ENCODE measurements at regions not wholly inside any gene's neighbourhood (a gene's known extent, or its start where the extent isn't known, plus 50 kb on each side); places are given as distances from the start of the nearest gene placed in this dataset.
A peak's percentile ranks its signal among the peaks of the same experiment; 100 is the strongest.

DNA sequence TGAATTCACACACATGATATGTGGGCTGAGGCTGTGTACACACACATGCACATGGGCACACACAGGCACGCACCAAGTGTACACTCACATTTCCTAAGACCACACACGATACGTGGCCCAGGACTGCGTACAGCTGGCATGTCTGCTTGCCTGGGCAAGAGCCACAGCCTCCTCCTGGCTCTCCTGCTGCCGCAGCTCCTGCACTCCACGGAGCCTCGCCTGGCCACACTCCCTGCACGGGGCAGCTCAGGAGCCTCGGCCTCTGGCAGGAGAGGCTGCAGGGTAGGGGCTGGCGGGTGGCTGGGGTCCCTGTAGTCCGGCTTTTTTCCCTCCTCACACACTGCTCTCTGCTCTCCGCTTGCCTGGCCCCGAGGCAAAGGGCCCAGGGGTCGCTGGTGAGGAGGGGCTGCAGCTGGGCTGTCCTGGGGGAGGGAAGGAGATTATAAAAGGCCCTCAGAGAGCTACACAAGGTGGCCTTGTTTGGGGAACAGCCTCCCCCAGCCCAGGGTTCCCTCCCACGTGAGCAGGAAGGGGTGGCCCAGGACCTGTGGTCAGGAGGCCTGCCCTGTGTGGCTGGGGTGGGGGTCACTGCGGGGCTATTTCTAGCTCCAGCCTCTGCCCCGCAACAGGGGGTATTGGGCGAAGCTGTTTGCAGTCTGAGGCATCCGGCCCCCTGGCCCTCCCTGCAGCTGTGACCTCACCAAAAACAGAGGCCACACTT, 89.0 kb upstream of the SFSWAP start:
- POLR2A ChIA-PET (ENCODE audit: partially characterized antibody) = interaction anchor here (0.6 kb wide), 2 partner anchors 276 to 486 kb away, joined by 3 read pairs; no protein-coding TSS in a partner anchor
- no peaks in the 10 kb centered on the region for H3K79me1 ChIP-seq (ENCODE audit: low read depth, low read length)
- WGBS, 2 experiments (ENCODE audit: extremely low coverage in 1 of 2, insufficient coverage in 1 of 2, insufficient read length in 1 of 2, insufficient replicate concordance in 2 of 2, low coverage in 1 of 2, low lambda C conversion rate in 2 of 2, missing lambda C conversion rate in 1 of 2) = 70% methylated on average over 16 of the region's 19 CpGs; no CpG with 5 or more reads in 1 of the 2 experiments
- no peak overlapping the region for H3K56ac ChIP-seq (replicated peaks; ENCODE audit: insufficient read length, low read depth, low read length)
- peak overlapping the region; percentile 98 for H2AK5ac ChIP-seq (ENCODE audit: low read depth, low read length)
- CTCF ChIA-PET (ENCODE audit: partially characterized antibody) = interaction anchor here (0.7 to 2.0 kb wide), 8 partner anchors 12 to 794 kb away, joined by 3 to 5 read pairs (median 3); no protein-coding TSS in a partner anchor
- H2BK120ac ChIP-seq (replicated peaks; ENCODE audit: low read depth, low read length) = peak overlapping the region; percentile 95
- no peaks in the 10 kb centered on the region for H3K79me2 ChIP-seq (ENCODE audit: control insufficient read depth in 1 of 2, insufficient read depth in 2 of 2, low read length in 2 of 2)
- H3K4me1 ChIP-seq (replicated peaks in 1 of 4; ENCODE audit: control insufficient read depth in 3 of 4, insufficient read depth in 4 of 4, low read length in 3 of 4) = peaks cover 0 to 36% (median 21%) of the 10 kb centered on the region in 4 experiments; a peak in 6 of 7 replicates
- H3K14ac ChIP-seq (ENCODE audit: insufficient read length) = no peak overlapping the region
- H2BK15ac ChIP-seq (ENCODE audit: low read length) = peak overlapping the region; percentile 82
- peak overlapping the region; percentile 48 for H3K4ac ChIP-seq (replicated peaks; ENCODE audit: insufficient read length, low read depth, low read length)
- H4K20me1 ChIP-seq (replicated peaks in 1 of 2; ENCODE audit: control insufficient read depth in 1 of 2, insufficient read depth in 2 of 2, low read length in 2 of 2) = no peaks in the 10 kb centered on the region
- no peaks in the 10 kb centered on the region for H3K36me3 ChIP-seq (ENCODE audit: control insufficient read depth in 2 of 4, insufficient read depth in 4 of 4, low read length in 3 of 4)
- H3K18ac ChIP-seq (ENCODE audit: extremely low read depth, low read length) = peak overlapping the region; percentile 52
- DNase-seq (ENCODE audit: low read depth in 1 of 2, low spot score in 2 of 2) (no peak), FAIRE-seq (no peak)
- H2BK12ac ChIP-seq (ENCODE audit: low read depth, low read length) = peak overlapping the region; percentile 99; the same call in 1 of the 2 replicates
- H3K4me2 ChIP-seq (ENCODE audit: insufficient read depth in 1 of 2, low read depth in 2 of 2, low read length in 2 of 2) = 0 out of 4 replicates have a peak overlapping the region, but pooled peaks of 1 of the 2 experiments have one; percentile 18
- H3K27ac ChIP-seq (ENCODE audit: low read depth, low read length) = no peak overlapping the region
- H3K23me2 ChIP-seq (ENCODE audit: low read depth, low read length) = no peaks in the 10 kb centered on the region
- H2AFZ ChIP-seq (ENCODE audit: low read length) = no peak overlapping the region
- TF ChIP-seq, protein P1, sequence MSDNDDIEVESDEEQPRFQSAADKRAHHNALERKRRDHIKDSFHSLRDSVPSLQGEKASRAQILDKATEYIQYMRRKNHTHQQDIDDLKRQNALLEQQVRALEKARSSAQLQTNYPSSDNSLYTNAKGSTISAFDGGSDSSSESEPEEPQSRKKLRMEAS (IDR thresholded peaks at IDR 0.05) = 0 out of 2 replicates have a peak, but pooled peaks have one; percentile 12
- TF ChIP-seq TBP (IDR thresholded peaks at IDR 0.05; ENCODE audit: low read depth, low read length) = no peak
- H4K8ac ChIP-seq (ENCODE audit: extremely low read depth, insufficient read depth, low read length) = no peak overlapping the region
- H3K23ac ChIP-seq (ENCODE audit: insufficient read length) = peak overlapping the region; percentile 9
- peak overlapping the region; percentile 86 for H2BK20ac ChIP-seq (ENCODE audit: low read length)
- H4K5ac ChIP-seq (ENCODE audit: insufficient read length, low read depth, low read length) = peak overlapping the region; percentile 62
- H3K4me3 ChIP-seq (ENCODE audit: extremely low read depth in 1 of 4, insufficient read depth in 2 of 4, low read depth in 3 of 4, low read length in 4 of 4) = no peak overlapping the region
- H3K9me3 ChIP-seq (ENCODE audit: insufficient read depth in 2 of 2, low read depth in 1 of 2, low read length in 1 of 2) = no peaks in the 10 kb centered on the region
- peak overlapping the region; percentile 64; the same call in 1 of the 2 replicates for H2BK5ac ChIP-seq (ENCODE audit: low read depth, low read length)
- no peak overlapping the region for H3K9ac ChIP-seq (replicated peaks in 1 of 4; ENCODE audit: extremely low read depth in 1 of 4, low read depth in 3 of 4, low read length in 3 of 4)
- no peaks in the 10 kb centered on the region for H3K27me3 ChIP-seq (replicated peaks in 1 of 4; ENCODE audit: control insufficient read depth in 3 of 4, extremely low read depth in 1 of 4, insufficient read depth in 3 of 4, low read length in 3 of 4)
- peak overlapping the region; percentile 100 for H4K91ac ChIP-seq (replicated peaks; ENCODE audit: insufficient read length, low read length)

All from H1 (cell line).